ENCODE measurements at regions not wholly inside any gene's neighbourhood (a gene's known extent, or its start where the extent isn't known, plus 50 kb on each side); places are given as distances from the start of the nearest gene placed in this dataset.
"Not testable (repeated sequence)": the region's sequence is repeated elsewhere in the genome, so short reads cannot be mapped to it uniquely, and the experiment has no call there.

DNA sequence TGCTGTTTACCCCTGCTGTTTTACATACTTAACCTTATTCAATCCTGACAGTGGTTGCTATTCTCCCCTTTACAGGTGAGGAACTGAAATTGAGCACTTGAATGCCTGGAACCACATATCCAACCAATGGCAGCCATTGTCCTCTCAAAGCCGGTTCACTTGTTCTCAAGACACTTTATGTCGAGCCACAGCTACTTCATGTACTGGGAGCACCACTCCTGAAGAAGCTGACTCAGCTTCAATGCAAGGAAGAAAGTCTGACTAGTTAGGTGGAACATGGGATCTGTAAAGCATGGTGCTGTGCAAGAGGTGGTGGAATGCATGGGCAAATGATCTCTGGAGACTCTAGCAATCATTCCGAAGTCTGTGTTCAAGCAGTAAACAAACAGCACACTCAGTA lies 113.9 kb upstream of the CPM start:
- intact Hi-C loops (cut with micrococcal nuclease; ENCODE audit: unreplicated experiment) (no loop called here), in situ Hi-C loops (cut with HindIII; ENCODE audit: low pct_unique_long_range_greater_than_20kb, low sequenced_read_pairs) (no loop called here)
- no peak overlapping the region for H3K4me3 ChIP-seq (ENCODE audit: low read depth in 2 of 2, low read length in 2 of 2)
- ChIA-PET CTCF (no interaction called here), POLR2A (no interaction called here)
- no peak overlapping the region for H3K27ac ChIP-seq (ENCODE audit: low read length)
- DNase-seq (ENCODE audit: low read depth, low spot score), result no peak
- no peaks in the 10 kb centered on the region for H3K9me3 ChIP-seq (ENCODE audit: control insufficient read depth, insufficient read depth, low read depth, low read length)
- no peaks in the 10 kb centered on the region for H3K36me3 ChIP-seq (ENCODE audit: control insufficient read depth, insufficient read depth, low read length)
- BruUV-seq (replicated peaks), result no TSS peak
- no peaks in the 10 kb centered on the region for H3K27me3 ChIP-seq (ENCODE audit: control insufficient read depth, insufficient read depth, low read length)
- ATAC-seq, result no peak
- no peak for TF ChIP-seq TCF7L2 (IDR thresholded peaks at IDR 0.05; ENCODE audit: low read depth, low read length)
- TF ChIP-seq POLR2AphosphoS5 (IDR thresholded peaks at IDR 0.05; ENCODE audit: low read depth, low read length), result no peak
- TF ChIP-seq, protein P1, sequence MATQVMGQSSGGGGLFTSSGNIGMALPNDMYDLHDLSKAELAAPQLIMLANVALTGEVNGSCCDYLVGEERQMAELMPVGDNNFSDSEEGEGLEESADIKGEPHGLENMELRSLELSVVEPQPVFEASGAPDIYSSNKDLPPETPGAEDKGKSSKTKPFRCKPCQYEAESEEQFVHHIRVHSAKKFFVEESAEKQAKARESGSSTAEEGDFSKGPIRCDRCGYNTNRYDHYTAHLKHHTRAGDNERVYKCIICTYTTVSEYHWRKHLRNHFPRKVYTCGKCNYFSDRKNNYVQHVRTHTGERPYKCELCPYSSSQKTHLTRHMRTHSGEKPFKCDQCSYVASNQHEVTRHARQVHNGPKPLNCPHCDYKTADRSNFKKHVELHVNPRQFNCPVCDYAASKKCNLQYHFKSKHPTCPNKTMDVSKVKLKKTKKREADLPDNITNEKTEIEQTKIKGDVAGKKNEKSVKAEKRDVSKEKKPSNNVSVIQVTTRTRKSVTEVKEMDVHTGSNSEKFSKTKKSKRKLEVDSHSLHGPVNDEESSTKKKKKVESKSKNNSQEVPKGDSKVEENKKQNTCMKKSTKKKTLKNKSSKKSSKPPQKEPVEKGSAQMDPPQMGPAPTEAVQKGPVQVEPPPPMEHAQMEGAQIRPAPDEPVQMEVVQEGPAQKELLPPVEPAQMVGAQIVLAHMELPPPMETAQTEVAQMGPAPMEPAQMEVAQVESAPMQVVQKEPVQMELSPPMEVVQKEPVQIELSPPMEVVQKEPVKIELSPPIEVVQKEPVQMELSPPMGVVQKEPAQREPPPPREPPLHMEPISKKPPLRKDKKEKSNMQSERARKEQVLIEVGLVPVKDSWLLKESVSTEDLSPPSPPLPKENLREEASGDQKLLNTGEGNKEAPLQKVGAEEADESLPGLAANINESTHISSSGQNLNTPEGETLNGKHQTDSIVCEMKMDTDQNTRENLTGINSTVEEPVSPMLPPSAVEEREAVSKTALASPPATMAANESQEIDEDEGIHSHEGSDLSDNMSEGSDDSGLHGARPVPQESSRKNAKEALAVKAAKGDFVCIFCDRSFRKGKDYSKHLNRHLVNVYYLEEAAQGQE (IDR thresholded peaks at IDR 0.05; ENCODE audit: insufficient read depth in 1 of 2, low read depth in 2 of 2, low read length in 1 of 2), result no peak
- TF ChIP-seq CTCF (IDR thresholded peaks at IDR 0.05), result no peak
- TF ChIP-seq SIN3A (IDR thresholded peaks at IDR 0.05; ENCODE audit: borderline replicate concordance, insufficient read depth, low read depth, low read length), result no peak
- H3K4me1 ChIP-seq (ENCODE audit: control insufficient read depth, insufficient read depth, low read length), result no peaks in the 10 kb centered on the region

- BruUV-seq (replicated peaks), result no TSS peak
- Histone ChIP-seq H3K36me3 (ENCODE audit: control insufficient read depth, insufficient read depth, low read length) (no peaks in the 10 kb centered on the region), H3K4me3 (ENCODE audit: low read depth in 2 of 2, low read length in 2 of 2) (no peak overlapping the region), H3K4me1 (ENCODE audit: control insufficient read depth, insufficient read depth, low read length) (peaks cover 8% of the 10 kb centered on the region), H3K9me3 (ENCODE audit: control insufficient read depth, insufficient read depth, low read depth, low read length) (no peaks in the 10 kb centered on the region), H3K27me3 (ENCODE audit: control insufficient read depth, insufficient read depth, low read length) (no peaks in the 10 kb centered on the region), H3K27ac (ENCODE audit: low read length) (no peak overlapping the region)
- in situ Hi-C loops (cut with HindIII; ENCODE audit: low pct_unique_long_range_greater_than_20kb, low sequenced_read_pairs) (no loop called here), intact Hi-C loops (cut with micrococcal nuclease; ENCODE audit: unreplicated experiment) (no loop called here)
- ATAC-seq (no peak), DNase-seq (ENCODE audit: low read depth, low spot score) (no peak)
- TF ChIP-seq SIN3A (IDR thresholded peaks at IDR 0.05; ENCODE audit: borderline replicate concordance, insufficient read depth, low read depth, low read length), result no peak
- TF ChIP-seq, protein P1 (IDR thresholded peaks at IDR 0.05; ENCODE audit: insufficient read depth in 1 of 2, low read depth in 2 of 2, low read length in 1 of 2), result no peak
- TF ChIP-seq POLR2AphosphoS5 (IDR thresholded peaks at IDR 0.05; ENCODE audit: low read depth, low read length), result no peak
- no peak for TF ChIP-seq CTCF (IDR thresholded peaks at IDR 0.05)
- TF ChIP-seq TCF7L2 (IDR thresholded peaks at IDR 0.05; ENCODE audit: low read depth, low read length), result no peak
- ChIA-PET CTCF (no interaction called here), POLR2A (no interaction called here)
Observed at GRCh38 chr12:69047990-69048389, 115.0 kb upstream of the CPM start.

DNA sequence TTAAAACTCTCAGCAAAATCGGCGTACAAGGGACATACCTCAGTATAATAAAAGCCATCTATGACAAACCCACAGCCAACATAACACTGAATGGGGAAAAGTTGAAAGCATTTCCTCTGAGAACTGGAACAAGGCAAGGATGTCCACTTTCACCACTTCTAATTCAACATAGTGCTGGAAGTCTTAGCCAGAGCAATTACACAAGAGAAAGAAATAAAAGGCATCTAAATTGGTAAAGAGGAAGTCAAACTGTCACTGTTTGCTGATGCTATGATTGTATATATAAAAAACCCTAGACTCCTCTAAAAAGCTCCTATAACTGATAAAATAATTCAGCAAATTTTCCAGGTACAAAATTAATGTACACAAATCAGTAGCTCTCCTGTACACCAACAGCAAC lies 116.9 kb upstream of the CPM start:
- H3K9me3 ChIP-seq (ENCODE audit: control insufficient read depth, insufficient read depth, low read depth, low read length); H3K27ac ChIP-seq (ENCODE audit: low read length); intact Hi-C loops (cut with micrococcal nuclease; ENCODE audit: unreplicated experiment); H3K36me3 ChIP-seq (ENCODE audit: control insufficient read depth, insufficient read depth, low read length); BruUV-seq (replicated peaks); H3K27me3 ChIP-seq (ENCODE audit: control insufficient read depth, insufficient read depth, low read length); ATAC-seq; H3K4me3 ChIP-seq (ENCODE audit: low read depth in 2 of 2, low read length in 2 of 2); DNase-seq (ENCODE audit: low read depth, low spot score); CTCF ChIA-PET; in situ Hi-C loops (cut with HindIII; ENCODE audit: low pct_unique_long_range_greater_than_20kb, low sequenced_read_pairs); POLR2A ChIA-PET: not testable (repeated sequence)
- peaks cover 13% of the 10 kb centered on the region for H3K4me1 ChIP-seq (ENCODE audit: control insufficient read depth, insufficient read depth, low read length)

All from Panc1 (cell line).